HS-27A (cell line): ENCODE measurements at regions not wholly inside any gene's neighbourhood (a gene's known extent, or its start where the extent isn't known, plus 50 kb on each side); places are given as distances from the start of the nearest gene placed in this dataset.
A peak's percentile ranks its signal among the peaks of the same experiment; 100 is the strongest.

Source experiments
- DNase-seq: peaks from one replicate; pipeline ENCODE4 v3.0.0-alpha.2; 2012; ENCODE audit warnings: low read depth, missing footprints

GRCh38 chr20:40738976-40739375 is 49.9 kb upstream of the MAFB start:
- DNase-seq, result no peak

DNA sequence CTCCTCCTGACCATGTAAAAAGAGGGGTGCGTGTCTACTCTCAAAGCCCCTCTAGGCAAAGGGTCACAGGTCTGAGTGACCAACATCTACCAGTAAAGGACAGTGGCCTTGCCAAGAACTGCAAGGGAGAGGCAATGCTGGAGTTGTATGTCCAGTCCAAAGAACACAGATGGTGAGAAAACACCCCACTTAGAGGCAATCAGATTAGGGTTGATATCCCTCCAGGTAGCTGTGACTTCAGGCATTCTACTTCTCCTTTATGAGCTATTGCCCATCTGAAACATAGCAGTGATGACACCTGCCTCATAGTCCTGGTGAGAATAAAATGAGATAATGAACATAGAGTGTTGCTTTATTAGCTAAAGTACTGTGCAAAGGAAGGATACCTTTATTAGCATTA is 50.8 kb upstream of the MAFB start:
- DNase-seq, result no peak

DNA sequence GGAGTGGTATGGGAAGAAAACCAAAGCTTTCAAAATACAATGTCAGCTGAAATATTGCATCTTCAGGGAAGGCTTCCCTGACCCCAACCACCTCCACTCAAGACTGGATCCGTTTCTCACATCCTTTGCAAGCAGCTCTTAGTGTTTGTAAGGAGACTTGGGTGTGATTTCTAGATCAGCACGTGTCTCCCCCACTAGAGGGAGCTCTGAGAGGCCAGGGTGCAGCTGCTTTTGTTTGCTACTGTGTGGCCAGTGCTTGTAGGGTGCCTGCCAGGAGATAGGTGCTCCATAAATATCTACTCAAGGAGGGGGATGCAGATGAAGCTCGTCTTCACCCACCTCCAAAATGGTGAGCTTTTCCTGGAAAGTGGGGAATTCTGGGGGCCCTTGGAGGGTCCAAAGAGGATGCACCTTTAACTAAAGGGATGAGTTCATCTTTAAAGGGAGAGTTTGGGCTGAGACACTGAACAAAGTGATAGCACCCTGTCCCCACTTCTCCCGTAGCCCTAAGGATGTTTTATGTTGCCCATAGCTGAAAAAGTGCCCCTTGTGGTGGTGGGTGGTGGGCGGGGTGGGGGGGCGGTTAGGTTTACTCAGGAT is 52.6 kb upstream of the MAFB start:
- DNase-seq, result peak; percentile 3

GRCh38 chr20:40743141-40743775 is 54.2 kb upstream of the MAFB start:
- no peak for DNase-seq

DNA sequence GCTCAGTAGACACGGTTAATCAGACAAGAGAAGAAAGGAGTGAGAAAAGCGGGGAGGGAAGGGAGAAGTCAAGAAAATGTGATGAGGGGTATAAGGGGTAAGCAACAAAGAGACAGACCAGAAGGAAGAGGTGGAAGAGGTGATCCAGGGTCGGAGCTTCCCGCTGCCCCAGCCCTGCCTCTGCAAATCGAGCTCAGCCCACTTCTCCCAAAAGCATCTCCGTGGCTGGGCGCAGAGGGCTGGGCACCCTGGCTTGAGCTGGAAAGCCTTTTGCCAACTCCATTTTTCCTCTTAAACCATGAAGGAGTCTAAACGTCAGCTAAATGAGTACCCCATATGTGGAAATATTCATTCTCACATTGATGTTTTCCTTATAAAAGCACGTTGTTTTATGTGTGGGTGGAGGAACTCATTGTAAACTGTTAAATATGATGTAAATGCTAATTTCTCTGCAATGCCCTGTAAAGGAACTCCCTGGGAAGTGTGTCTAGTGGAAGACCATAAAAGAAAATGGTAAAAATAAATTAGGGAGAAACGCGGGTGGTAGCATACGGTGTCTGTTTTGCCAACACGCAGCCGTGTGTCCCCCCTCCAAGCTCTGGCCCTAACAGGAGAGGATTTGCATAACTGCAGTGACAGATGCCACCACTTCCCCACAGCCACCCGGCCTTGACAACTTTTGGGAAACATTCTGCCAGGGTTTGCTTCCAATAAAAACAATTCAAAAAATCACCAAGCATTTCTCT is 55.2 kb upstream of the MAFB start:
- no peak for DNase-seq

GRCh38 chr20:40744818-40745175 is 55.8 kb upstream of the MAFB start:
- DNase-seq, result no peak

GRCh38 chr20:40746251-40746650 is 57.2 kb upstream of the MAFB start:
- DNase-seq, result no peak

DNA sequence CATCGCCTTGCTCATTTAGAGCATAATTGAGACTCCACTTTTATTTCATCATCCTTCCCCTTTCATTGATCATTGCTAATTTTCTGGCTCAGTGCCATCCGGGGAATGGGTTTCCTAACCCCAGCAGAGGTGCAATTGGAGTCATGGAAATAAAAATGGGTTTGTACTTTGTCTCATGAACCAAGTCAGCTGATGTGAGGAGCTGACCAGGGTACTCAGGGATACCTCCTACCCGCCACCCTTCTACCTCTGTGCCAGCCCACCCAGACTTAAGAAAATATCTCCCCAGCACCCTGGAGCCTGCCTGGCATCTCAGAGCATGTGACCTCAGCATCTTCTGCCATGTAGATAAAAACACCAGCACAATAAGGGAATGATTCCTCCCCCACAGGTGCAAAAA is 59.1 kb upstream of the MAFB start:
- DNase-seq, result no peak

DNA sequence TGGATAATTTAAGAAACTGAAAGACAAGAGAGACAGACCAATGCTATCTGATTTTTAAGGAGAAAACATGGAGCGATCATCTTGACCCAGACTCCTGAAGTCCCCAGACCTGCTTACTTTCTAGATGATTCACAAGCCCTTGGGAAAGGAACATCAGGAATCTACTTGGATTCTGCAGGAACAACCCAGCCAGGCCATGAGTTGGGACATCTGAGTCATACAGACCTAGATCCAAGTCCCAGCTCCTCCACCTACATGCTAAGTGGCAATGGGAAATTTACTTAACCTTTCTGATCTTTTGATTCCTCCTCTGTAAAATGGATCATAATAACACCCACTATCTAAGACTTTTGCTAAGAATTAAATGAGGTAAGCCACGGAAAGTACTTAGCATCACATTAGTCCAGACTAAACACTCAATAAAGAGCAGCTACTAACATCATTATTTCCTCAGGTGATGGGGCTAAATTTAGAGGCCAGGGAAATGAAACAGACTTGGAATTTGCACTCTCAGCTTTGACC is 61.0 kb upstream of the MAFB start:
- DNase-seq, result no peak

DNA sequence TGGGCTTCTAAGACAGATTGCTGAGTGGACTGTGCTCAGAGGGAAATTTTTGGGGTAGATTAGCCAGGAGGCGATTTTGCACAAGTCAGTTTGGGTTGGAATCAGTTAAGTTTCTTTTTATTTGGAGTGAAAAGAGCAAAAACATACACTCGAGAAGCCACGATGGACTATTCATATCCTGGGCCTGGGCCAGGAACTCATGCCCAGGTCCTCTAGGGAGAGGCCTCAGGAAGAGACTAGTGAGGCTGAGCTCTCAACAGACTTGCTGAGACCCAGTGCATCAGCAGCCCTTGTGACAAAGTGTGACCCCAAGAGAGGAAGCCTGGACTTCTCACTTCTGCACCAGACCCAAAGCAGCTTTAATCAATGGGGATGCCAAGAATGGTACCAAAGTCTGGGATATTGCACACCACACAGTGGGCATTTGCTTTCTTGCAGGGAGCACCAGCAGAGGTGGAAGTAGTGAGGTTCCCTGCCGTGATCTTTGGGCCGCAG is 61.6 kb upstream of the MAFB start:
- no peak for DNase-seq

GRCh38 chr20:40753472-40753871 is 64.4 kb upstream of the MAFB start:
- DNase-seq, result no peak

- DNase-seq, result no peak
Measured at GRCh38 chr20:40754339-40754943, 65.4 kb upstream of the MAFB start.

DNA sequence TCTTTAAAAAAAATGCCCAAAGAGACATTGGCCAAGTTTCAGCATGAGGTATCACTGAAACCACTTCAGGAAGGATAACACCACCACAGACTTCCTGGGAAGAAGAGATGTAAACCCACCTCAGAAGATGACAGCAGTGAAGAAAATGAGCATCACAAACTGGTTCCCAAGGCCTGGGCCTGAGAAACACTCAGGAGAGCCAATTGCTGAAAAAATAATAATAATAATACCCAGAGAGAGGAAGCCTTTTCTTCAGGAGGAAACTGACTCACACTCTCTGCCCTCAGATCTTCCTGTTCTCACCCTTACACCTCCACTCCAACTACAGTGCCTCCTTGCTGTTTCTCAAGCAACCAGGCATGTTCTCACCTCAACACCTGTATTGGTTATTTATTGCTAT is 68.1 kb upstream of the MAFB start:
- no peak for DNase-seq

DNA sequence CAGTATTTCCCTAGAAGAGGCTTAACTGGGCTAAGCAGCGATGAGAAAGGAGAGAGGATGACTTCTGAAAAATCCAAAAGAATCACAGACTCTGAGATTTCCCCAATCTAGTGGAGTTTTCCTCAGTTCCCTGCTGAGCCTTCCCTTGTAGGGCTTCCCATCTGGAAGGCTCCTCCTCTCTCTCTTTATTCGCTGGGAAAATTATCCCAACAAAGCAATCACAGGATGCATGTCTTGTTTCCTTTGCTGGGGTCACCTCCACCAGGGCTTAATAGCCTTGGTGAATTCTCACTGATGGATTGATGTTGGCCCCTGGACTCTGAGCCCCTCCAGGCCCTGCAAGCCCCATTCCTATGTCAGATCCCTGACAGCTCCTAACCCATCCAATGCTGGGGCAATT is 69.8 kb upstream of the MAFB start:
- no peak for DNase-seq

DNA sequence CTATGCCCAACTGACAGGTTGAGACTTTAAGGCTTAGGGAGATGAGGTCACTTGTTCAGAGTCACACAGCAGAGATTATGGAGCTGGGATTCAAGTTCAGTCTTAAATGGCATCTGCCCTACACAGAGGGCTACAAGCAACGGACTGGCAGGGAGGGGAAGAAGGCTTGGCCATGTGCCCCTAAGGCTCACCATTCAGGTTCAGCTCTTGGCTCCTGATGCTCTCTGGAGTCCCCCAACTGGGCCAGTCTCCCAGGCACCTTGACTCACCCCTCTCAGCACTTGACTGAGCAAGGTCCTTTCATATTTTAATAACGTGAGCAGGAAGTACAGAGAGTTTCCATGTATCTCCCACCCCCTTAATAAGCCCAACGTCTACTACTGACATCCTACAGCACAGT is 71.4 kb upstream of the MAFB start:
- no peak for DNase-seq

DNA sequence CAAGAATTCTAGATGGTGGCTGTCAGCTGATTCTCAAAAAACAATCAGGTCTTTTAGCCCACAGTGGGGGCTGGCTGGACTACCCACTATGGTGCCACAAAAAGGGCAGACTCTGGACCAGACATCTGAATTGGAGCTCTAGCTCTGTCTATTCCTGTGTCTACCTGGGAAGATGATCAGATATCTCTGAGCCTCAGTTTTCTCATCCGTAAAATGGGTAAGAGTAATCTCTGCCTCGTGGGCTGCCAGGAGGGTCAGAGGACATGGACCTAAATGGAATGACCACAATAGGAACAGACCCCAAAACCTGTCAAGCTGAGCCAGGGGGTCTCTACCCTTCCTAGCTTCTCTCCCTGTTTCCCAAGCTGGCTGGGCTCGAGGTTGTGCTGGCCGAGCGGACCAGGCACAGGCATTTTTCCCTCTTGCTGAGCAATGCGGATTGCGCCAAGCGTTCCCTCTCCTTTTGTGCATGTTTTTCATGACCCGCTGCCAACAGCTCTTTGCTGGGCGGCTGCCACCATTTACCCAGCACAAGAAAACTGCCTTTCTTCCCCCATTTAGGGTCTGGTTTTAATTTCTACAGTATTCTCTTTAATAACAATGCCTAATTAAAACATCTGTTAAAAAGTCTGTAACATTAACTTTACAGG is 74.7 kb upstream of the MAFB start:
- DNase-seq, result no peak

DNA sequence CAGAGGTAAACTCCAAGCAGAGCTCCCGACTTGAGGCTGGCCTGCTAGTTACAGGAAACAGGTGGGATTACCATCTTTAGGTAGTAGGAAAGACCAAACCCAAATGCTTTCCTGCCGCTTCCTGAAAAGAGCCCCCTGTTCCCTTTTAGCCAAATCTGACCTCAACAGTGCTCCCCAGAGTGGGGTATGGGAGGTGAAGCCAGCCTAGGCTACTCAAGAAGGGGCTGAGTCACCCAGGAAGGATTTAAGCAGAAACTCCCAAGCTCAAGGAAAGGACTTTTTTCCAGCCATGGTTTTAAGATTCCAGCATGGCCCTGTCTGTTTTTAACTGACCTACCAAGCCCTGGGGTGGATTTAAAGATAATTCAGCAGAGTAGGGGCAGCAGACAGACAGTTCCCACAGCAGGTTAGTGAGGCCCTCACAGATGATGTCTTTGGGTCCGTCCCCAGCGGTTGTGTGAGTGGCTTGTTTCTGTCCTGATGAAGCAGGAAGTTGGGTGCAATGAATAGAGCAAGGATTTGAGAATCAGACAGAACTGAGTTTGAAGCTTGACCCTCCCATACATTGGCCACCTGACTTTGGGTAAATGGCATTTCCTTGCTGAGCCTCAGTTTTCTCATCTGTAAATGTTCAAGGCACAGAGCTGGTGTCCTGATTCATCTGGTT is 76.9 kb upstream of the MAFB start:
- DNase-seq, result no peak

DNA sequence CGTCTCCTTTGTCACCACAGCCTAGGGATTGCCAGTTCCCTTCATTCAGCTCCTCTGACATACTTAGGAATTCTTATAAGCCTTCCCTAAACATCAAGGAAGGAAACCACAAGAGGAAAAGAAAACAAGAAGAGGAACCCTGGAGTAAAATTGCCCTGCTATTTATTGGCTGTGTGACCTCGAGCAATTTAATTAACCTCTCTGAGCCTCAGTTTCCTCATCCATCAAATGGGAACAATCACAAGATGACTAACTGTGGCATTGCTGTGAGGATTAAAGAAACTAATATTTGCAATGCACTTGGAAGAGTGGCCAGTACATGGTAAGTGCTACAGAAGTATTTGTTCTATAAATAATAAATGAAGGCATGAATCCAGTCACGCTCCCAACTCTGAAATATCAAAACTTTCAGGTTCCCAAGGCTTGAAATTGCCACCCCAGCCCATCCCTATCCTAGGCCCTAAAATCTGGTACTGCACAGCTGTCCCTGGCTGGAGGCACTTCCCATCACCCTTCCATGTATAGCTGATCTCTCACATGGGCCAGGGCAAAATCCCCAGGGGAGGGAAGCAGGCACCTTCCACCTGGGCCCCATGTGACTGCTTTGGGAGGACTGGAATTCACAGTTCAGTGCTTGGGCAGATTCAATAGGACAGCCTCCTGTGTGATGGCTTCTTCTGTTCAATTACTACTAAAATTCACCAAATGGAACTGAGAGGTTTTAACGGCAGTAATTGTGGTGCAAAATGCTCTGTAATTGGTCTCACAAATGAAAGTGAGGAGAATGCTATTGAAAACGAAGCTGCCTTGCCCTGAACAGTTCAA is 78.0 kb upstream of the MAFB start:
- DNase-seq, result no peak

DNA sequence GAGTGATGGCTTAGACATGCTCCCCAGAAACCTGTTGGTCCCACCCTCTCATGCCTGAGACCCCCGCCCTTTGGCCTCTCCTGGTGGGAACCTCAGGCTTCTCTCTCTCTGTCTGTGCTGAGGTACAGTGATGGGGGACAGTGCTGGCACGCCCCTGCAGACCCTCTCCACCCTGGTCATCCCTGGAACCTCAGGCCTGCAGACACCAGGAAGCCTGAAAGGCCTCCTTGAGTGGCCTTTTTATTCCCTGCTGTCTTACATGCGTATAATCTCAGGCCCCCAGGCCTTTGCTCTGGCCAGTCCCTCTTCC is 78.5 kb upstream of the MAFB start:
- no peak for DNase-seq

GRCh38 chr20:40768105-40768504 is 79.1 kb upstream of the MAFB start:
- DNase-seq, result no peak

- DNase-seq, result no peak
Measured at GRCh38 chr20:40769677-40770285, 80.7 kb upstream of the MAFB start.
